ENCODE measurements at regions not wholly inside any gene's neighbourhood (a gene's known extent, or its start where the extent isn't known, plus 50 kb on each side); places are given as distances from the start of the nearest gene placed in this dataset.

- TF ChIP-seq CTCF (IDR thresholded peaks at IDR 0.05; ENCODE audit: low read depth, low read length) (no peak), EZH2phosphoT487 (IDR thresholded peaks at IDR 0.05; ENCODE audit: low read depth) (no peak)
- Histone ChIP-seq H3K79me2 (ENCODE audit: low read length) (no peaks in the 10 kb centered on the region), H3K36me3 (replicated peaks; ENCODE audit: low read depth, low read length) (no peaks in the 10 kb centered on the region), H3K4me1 (ENCODE audit: low read length) (peaks cover 8% of the 10 kb centered on the region), H3K27me3 (ENCODE audit: low read depth, low read length) (no peaks in the 10 kb centered on the region), H3K4me3 (ENCODE audit: low read length) (no peak overlapping the region), H3K9ac (ENCODE audit: low read length) (no peak overlapping the region), H3K9me3 (ENCODE audit: insufficient read depth, low read length) (no peaks in the 10 kb centered on the region), H3K4me2 (ENCODE audit: low read length) (no peak overlapping the region), H4K20me1 (ENCODE audit: insufficient read depth, low read length) (no peaks in the 10 kb centered on the region), H2AFZ (ENCODE audit: low read depth, low read length) (no peak overlapping the region), H3K27ac (ENCODE audit: low read length) (no peak overlapping the region)
Measured at GRCh38 chr2:122583159-122583917, 827.9 kb downstream of the TSN start.

GRCh38 chr2:122590524-122590923 lies 835.1 kb downstream of the TSN start:
- Histone ChIP-seq H3K79me2 (ENCODE audit: low read length) (no peaks in the 10 kb centered on the region), H2AFZ (ENCODE audit: low read depth, low read length) (no peak overlapping the region), H4K20me1 (ENCODE audit: insufficient read depth, low read length) (no peaks in the 10 kb centered on the region), H3K9ac (ENCODE audit: low read length) (no peak overlapping the region), H3K4me1 (ENCODE audit: low read length) (no peaks in the 10 kb centered on the region), H3K36me3 (replicated peaks; ENCODE audit: low read depth, low read length) (no peaks in the 10 kb centered on the region), H3K9me3 (ENCODE audit: insufficient read depth, low read length) (no peaks in the 10 kb centered on the region), H3K27me3 (ENCODE audit: low read depth, low read length) (no peaks in the 10 kb centered on the region), H3K4me3 (ENCODE audit: low read length) (no peak overlapping the region), H3K27ac (ENCODE audit: low read length) (no peak overlapping the region), H3K4me2 (ENCODE audit: low read length) (no peak overlapping the region)
- TF ChIP-seq CTCF (IDR thresholded peaks at IDR 0.05; ENCODE audit: low read depth, low read length) (no peak), EZH2phosphoT487 (IDR thresholded peaks at IDR 0.05; ENCODE audit: low read depth) (no peak)

- H3K27me3 ChIP-seq (ENCODE audit: low read depth, low read length), result no peaks in the 10 kb centered on the region
- H3K27ac ChIP-seq (ENCODE audit: low read length), result no peak overlapping the region
- peaks cover 6% of the 10 kb centered on the region for H3K4me1 ChIP-seq (ENCODE audit: low read length)
- no peak overlapping the region for H3K4me3 ChIP-seq (ENCODE audit: low read length)
- H3K36me3 ChIP-seq (replicated peaks; ENCODE audit: low read depth, low read length), result no peaks in the 10 kb centered on the region
- no peak overlapping the region for H2AFZ ChIP-seq (ENCODE audit: low read depth, low read length)
- H3K9ac ChIP-seq (ENCODE audit: low read length), result no peak overlapping the region
- no peaks in the 10 kb centered on the region for H3K79me2 ChIP-seq (ENCODE audit: low read length)
- H3K4me2 ChIP-seq (ENCODE audit: low read length), result no peak overlapping the region
- H4K20me1 ChIP-seq (ENCODE audit: insufficient read depth, low read length), result no peaks in the 10 kb centered on the region
- TF ChIP-seq CTCF (IDR thresholded peaks at IDR 0.05; ENCODE audit: low read depth, low read length) (no peak), EZH2phosphoT487 (IDR thresholded peaks at IDR 0.05; ENCODE audit: low read depth) (no peak)
- no peaks in the 10 kb centered on the region for H3K9me3 ChIP-seq (ENCODE audit: insufficient read depth, low read length)
Measured at GRCh38 chr2:122595065-122595464, 839.6 kb downstream of the TSN start.

- no peaks in the 10 kb centered on the region for H3K27me3 ChIP-seq (ENCODE audit: low read depth, low read length)
- H2AFZ ChIP-seq (ENCODE audit: low read depth, low read length), result no peak overlapping the region
- H3K4me3 ChIP-seq (ENCODE audit: low read length), result no peak overlapping the region
- no peaks in the 10 kb centered on the region for H4K20me1 ChIP-seq (ENCODE audit: insufficient read depth, low read length)
- H3K4me2 ChIP-seq (ENCODE audit: low read length), result no peak overlapping the region
- no peaks in the 10 kb centered on the region for H3K9me3 ChIP-seq (ENCODE audit: insufficient read depth, low read length)
- TF ChIP-seq CTCF (IDR thresholded peaks at IDR 0.05; ENCODE audit: low read depth, low read length) (no peak), EZH2phosphoT487 (IDR thresholded peaks at IDR 0.05; ENCODE audit: low read depth) (no peak)
- H3K79me2 ChIP-seq (ENCODE audit: low read length), result no peaks in the 10 kb centered on the region
- no peak overlapping the region for H3K9ac ChIP-seq (ENCODE audit: low read length)
- H3K27ac ChIP-seq (ENCODE audit: low read length), result no peak overlapping the region
- peaks cover 8% of the 10 kb centered on the region for H3K4me1 ChIP-seq (ENCODE audit: low read length)
- H3K36me3 ChIP-seq (replicated peaks; ENCODE audit: low read depth, low read length), result no peaks in the 10 kb centered on the region
Measured at GRCh38 chr2:122596598-122596997, 841.1 kb downstream of the TSN start.

Measured in OCI-LY3 (cell line).